Activated CD4-positive, alpha-beta memory T cell treated with anti-CD3 and anti-CD28 coated beads, Interleukin-2, amount 10 ng/mL, durations not matched to agents 7 days and 5 days (primary cell): ENCODE measurements at regions not wholly inside any gene's neighbourhood (a gene's known extent, or its start where the extent isn't known, plus 50 kb on each side); places are given as distances from the start of the nearest gene placed in this dataset.

Experiments used
- CTCF ChIA-PET: fragments of 350-600 bp; sonication (Branson Sonifier 250); formaldehyde crosslinking; loops from one replicate; lab custom pipeline; 2021; ENCODE audit warnings: antibody characterized with exemption, inconsistent platforms; lab: Charles Lee
- POLR2A ChIA-PET: fragments of 350-600 bp; sonication (Branson Sonifier 250); formaldehyde crosslinking; loops from one replicate; lab custom pipeline; 2021; ENCODE audit warnings: antibody characterized with exemption; lab: Charles Lee
- DNase-seq: peaks from one replicate; pipeline ENCODE4 v3.0.0-alpha.2; 2020
- H3K27ac Mint-ChIP-seq: one replicate; pipeline ENCODE4 v1.8.0; 2021; ENCODE audit warnings: mild to moderate bottlenecking, mixed read lengths
- H3K27me3 Mint-ChIP-seq: one replicate; pipeline ENCODE4 v1.8.0; 2021; ENCODE audit warnings: mixed read lengths
- H3K36me3 Mint-ChIP-seq: one replicate; pipeline ENCODE4 v1.8.0; 2021; ENCODE audit warnings: low read depth, mixed read lengths
- H3K4me1 Mint-ChIP-seq: one replicate; pipeline ENCODE4 v1.8.0; 2021; ENCODE audit warnings: mixed read lengths
- H3K4me3 Mint-ChIP-seq: one replicate; pipeline ENCODE4 v1.8.0; 2021; ENCODE audit warnings: mild to moderate bottlenecking, mixed read lengths
- H3K9me3 Mint-ChIP-seq: one replicate; pipeline ENCODE4 v1.8.0; 2021; ENCODE audit warnings: mixed read lengths

DNA sequence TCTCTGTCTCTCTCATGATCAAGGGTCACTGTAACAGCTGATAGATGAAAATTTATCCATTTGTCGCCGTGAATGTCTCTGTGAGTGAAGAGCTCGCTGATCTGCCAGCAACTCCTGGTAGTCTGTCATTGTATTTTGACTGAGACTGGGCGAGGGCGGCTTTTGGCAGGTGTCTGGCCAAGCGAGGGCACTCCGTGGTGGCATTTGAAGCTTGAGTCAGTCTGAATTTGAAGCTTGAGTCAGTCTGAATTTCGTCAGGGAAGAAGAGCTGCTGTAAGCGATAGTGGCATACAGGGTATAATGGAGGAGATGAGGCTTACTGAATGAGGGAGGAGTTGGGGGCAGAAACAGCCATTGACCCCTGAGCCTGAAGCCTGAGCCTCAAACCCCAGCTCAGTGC is 56.8 kb upstream of the FAM181A start:
- CTCF ChIA-PET: no interaction called here
- Mint-ChIP-seq H3K9me3 (no peaks in the 10 kb centered on the region), H3K27ac (no peak overlapping the region), H3K36me3 (no peaks in the 10 kb centered on the region), H3K4me1 (no peaks in the 10 kb centered on the region), H3K27me3 (peaks cover 29% of the 10 kb centered on the region), H3K4me3 (no peak overlapping the region)
- POLR2A ChIA-PET: no interaction called here
- no peak for DNase-seq

DNA sequence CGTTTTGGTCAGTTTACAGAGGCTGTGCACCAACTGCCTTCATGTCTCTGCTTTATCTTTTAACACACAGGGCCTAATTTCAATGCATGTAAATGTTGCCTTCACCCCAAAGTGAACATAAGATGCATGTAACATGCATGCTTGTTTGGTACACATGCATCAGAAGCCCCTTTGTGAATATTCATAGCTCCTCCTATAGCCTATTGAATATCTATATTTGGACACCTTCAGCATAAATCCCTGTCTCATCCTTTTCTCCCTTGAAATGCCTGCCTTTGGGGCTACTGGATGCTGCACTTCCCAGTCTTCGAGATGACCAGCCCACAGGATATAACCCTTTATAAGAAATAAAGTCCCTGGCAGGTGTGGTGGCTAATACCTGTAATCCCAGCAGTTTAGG is 57.7 kb upstream of the FAM181A start:
- CTCF ChIA-PET: interaction anchor here (1.3 kb wide), 1 partner anchor 70 kb away, joined by 3 read pairs; no protein-coding TSS in a partner anchor
- Mint-ChIP-seq H3K4me3 (no peak overlapping the region), H3K27me3 (peaks cover 29% of the 10 kb centered on the region), H3K36me3 (no peaks in the 10 kb centered on the region), H3K27ac (no peak overlapping the region), H3K4me1 (no peaks in the 10 kb centered on the region), H3K9me3 (no peaks in the 10 kb centered on the region)
- no peak for DNase-seq
- POLR2A ChIA-PET: no interaction called here

- Mint-ChIP-seq H3K4me1 (no peaks in the 10 kb centered on the region), H3K4me3 (no peak overlapping the region), H3K36me3 (no peaks in the 10 kb centered on the region), H3K9me3 (no peaks in the 10 kb centered on the region), H3K27me3 (peaks cover 29% of the 10 kb centered on the region), H3K27ac (no peak overlapping the region)
- no peak for DNase-seq
- POLR2A ChIA-PET: no interaction called here
- CTCF ChIA-PET: interaction anchor here (0.5 kb wide), 1 partner anchor 1795 kb away, joined by 4 read pairs; no protein-coding TSS in a partner anchor
These were observed 59.0 kb upstream of the FAM181A start for GRCh38 chr14:93868165-93868564.

DNA sequence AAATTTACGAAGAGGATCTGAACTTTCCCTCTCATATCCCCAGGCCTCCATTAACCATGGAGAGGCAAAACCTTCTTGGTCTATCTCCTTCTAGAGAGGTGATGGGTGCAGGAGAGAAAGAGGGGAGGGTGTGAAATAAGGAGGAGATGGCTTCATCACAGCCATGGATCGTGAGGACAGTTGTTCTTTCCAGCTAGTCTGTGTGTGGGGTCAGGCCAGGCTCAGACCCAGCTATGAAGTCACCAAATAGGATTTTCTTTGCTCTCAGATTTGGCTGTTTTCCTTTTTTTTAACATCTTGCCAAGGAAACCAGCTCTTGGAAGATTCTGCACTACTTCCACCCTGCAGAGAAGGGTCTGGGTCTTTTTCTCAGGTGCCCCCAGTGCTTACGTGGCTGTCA is 64.9 kb upstream of the FAM181A start:
- Mint-ChIP-seq H3K4me1 (no peaks in the 10 kb centered on the region), H3K27ac (no peak overlapping the region), H3K27me3 (peaks cover 19% of the 10 kb centered on the region), H3K36me3 (no peaks in the 10 kb centered on the region), H3K4me3 (no peak overlapping the region), H3K9me3 (no peaks in the 10 kb centered on the region)
- no peak for DNase-seq
- CTCF ChIA-PET: no interaction called here
- POLR2A ChIA-PET: no interaction called here

DNA sequence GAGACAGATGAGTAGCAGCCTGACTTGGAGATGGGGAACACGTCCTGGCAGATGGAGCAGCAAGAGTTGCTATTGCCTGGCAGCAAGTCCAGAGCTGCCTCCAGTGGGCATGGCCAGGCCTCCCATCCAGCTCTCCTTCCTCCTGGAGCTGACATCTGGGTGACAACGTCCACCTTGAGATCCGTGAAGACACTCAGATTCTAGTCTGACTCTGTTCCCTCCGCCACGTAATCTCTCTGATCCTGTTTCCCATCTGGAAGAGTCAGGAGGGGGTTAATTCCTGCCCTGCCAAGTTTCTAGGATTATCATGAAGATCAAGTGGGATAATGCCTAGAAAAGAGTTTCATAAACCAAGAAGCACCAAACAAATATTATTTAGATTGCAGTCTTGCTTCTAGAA is 65.3 kb upstream of the FAM181A start:
- Mint-ChIP-seq H3K4me1 (no peaks in the 10 kb centered on the region), H3K27ac (no peak overlapping the region), H3K4me3 (no peak overlapping the region), H3K27me3 (peaks cover 18% of the 10 kb centered on the region), H3K9me3 (no peaks in the 10 kb centered on the region), H3K36me3 (no peaks in the 10 kb centered on the region)
- ChIA-PET POLR2A (no interaction called here), CTCF (no interaction called here)
- no peak for DNase-seq

DNA sequence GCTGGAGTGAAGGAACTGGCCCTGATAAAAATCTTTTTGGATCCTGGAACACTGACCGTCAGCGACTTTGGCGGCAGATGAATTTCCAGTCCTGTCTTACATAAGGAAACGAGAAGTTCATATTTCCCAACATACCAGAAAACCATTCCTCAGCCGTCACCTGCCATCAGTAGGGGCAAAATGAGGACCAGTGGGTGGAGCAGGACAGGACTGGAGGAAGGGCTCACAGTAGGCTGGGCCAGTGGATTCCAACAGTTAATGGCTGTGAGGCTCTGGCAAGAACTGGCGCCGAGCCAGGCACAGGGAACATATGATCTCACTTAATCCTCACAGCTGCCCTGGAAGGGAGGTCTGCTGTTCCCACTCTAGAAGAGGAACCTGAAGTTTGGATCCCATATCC is 67.2 kb upstream of the FAM181A start:
- Mint-ChIP-seq H3K4me1 (no peaks in the 10 kb centered on the region), H3K4me3 (no peak overlapping the region), H3K9me3 (no peaks in the 10 kb centered on the region), H3K27ac (no peak overlapping the region), H3K27me3 (peaks cover 14% of the 10 kb centered on the region), H3K36me3 (no peaks in the 10 kb centered on the region)
- ChIA-PET CTCF (no interaction called here), POLR2A (interaction anchor here (1.1 kb wide), 1 partner anchor 14 kb away, joined by 3 read pairs; no protein-coding TSS in a partner anchor)
- DNase-seq: no peak

DNA sequence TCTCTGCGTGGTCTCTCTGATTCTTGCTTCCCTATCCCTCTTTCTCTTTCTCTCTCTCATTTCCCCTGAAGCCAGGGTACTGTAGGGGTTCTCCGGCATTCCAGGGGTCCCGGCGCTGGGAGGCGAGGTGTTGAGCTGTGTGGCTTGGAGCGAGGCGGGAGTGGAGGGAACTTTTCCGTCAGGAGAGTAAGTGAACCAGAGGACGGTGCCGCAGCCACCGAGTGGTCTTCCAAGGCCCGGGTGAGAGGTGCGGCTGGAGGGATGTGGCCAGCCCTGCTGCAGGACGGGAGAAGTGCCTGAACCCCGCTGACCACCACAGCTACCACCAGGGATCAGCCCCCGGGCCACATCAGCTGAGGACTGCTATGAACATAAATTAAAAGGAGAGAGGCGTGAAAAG is 68.2 kb upstream of the FAM181A start:
- H3K4me1 Mint-ChIP-seq: no peaks in the 10 kb centered on the region
- ChIA-PET CTCF (no interaction called here), POLR2A (no interaction called here)
- no peaks in the 10 kb centered on the region for H3K9me3 Mint-ChIP-seq
- H3K27ac Mint-ChIP-seq: no peak overlapping the region
- H3K36me3 Mint-ChIP-seq: no peaks in the 10 kb centered on the region
- no peak for DNase-seq
- no peak overlapping the region for H3K4me3 Mint-ChIP-seq
- H3K27me3 Mint-ChIP-seq: peaks cover 16% of the 10 kb centered on the region

DNA sequence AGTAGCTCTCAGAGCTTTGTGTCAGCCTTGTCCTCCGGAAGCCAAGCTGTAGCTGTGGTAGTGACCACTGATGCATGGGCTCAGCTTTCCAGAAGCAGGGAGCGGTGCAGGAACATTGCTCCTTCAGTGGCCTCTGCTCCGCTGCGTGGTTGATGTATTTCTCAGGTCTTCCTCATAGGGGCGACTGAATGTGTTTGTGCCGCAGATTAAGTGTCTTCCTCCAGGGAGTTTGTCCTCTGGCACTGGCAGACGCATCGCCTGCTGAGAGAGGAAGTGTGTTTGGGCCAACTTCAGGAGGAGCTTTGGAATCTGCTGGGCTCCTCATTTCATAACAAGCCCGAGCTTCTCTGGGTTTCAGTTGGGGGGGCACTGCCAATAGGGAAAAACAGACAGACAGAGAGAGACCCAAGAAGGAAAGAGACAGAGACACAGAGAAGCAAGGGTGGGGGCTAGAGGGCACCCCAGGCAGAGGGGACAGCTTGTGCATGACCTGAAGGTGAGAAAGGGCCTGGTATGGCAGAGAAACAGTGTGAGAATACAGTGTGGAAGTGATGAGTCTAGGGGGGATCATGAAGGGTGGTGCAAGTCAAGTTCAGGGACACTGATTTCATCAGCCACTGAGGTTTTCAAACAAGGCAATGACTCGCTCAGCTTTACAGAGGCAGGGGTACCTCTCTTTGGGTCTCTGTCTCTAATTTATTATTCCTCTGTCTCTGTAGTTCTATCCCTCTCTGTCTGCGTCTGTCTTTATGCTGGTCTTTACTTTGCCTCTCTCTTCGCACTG is 69.4 kb upstream of the PRIMA1 start:
- no peaks in the 10 kb centered on the region for H3K9me3 Mint-ChIP-seq
- H3K36me3 Mint-ChIP-seq: no peaks in the 10 kb centered on the region
- ChIA-PET POLR2A (no interaction called here), CTCF (no interaction called here)
- H3K27me3 Mint-ChIP-seq: peaks cover 16% of the 10 kb centered on the region
- no peak overlapping the region for H3K27ac Mint-ChIP-seq
- H3K4me1 Mint-ChIP-seq: no peaks in the 10 kb centered on the region
- DNase-seq: no peak
- H3K4me3 Mint-ChIP-seq: no peak overlapping the region

DNA sequence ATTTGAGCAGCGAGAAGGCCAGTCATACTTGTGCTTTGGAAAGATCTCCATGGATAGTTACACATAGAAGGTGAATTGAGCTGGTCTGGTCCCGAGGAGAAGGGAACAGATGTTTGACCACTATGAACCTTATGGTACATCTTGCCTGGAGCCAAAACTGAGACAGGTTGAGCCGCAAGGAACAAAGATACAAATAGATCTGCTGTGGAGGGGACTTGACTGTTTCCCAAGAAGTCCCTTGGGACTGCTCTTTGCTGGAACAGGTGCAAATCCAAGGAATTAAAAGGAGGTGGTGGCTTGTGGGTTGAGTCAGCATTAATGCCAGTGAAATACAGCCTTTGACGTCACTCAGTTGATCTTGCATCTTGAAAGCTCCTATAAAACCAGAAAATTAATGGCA is 68.8 kb upstream of the PRIMA1 start:
- DNase-seq: no peak
- no peaks in the 10 kb centered on the region for H3K9me3 Mint-ChIP-seq
- ChIA-PET CTCF (no interaction called here), POLR2A (no interaction called here)
- H3K27ac Mint-ChIP-seq: no peak overlapping the region
- H3K27me3 Mint-ChIP-seq: peaks cover 20% of the 10 kb centered on the region
- no peaks in the 10 kb centered on the region for H3K36me3 Mint-ChIP-seq
- H3K4me1 Mint-ChIP-seq: no peaks in the 10 kb centered on the region
- no peak overlapping the region for H3K4me3 Mint-ChIP-seq

DNA sequence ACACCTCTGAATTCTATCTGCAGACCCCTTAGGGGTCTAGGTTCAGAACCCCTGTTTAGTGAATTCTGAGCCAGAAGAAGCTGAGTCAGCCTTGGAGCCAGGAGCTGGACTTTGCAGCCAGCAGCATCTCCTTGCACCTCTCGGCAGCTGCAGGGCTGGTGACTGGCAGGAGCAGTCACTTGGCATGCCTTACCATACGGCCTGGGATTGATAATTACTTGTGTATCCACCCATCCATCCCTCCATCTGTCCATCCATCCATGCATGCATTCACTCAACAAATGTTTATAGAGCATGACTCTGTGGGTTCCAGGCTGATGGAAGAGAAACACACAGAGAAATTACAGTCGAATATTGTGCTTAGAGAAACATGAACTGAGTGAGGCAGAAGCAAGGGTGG is 67.5 kb upstream of the PRIMA1 start:
- H3K27ac Mint-ChIP-seq: no peak overlapping the region
- H3K9me3 Mint-ChIP-seq: no peaks in the 10 kb centered on the region
- POLR2A ChIA-PET: no interaction called here
- H3K36me3 Mint-ChIP-seq: no peaks in the 10 kb centered on the region
- CTCF ChIA-PET: no interaction called here
- H3K27me3 Mint-ChIP-seq: peaks cover 23% of the 10 kb centered on the region
- no peak for DNase-seq
- no peak overlapping the region for H3K4me3 Mint-ChIP-seq
- H3K4me1 Mint-ChIP-seq: no peaks in the 10 kb centered on the region

DNA sequence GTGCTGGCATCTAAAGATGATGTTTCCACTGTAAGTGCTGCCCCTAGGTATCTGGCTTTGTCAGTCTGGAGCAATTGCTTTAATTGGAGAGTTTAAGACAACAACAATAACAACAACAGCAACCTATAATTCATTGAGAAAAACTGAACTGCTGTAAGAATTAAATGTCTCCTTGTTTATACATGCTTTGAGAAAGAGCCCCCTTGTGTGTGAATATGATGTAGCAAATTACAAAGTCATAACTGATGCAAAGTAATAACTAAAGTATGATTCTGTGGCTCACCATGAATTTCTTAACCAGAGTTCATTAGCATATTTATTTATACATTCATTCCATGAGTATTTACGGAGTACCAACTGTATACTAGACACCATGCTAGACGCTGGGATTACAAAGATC is 59.2 kb upstream of the PRIMA1 start:
- POLR2A ChIA-PET: no interaction called here
- no peak for DNase-seq
- Mint-ChIP-seq H3K9me3 (no peaks in the 10 kb centered on the region), H3K27me3 (peaks cover 45% of the 10 kb centered on the region), H3K36me3 (no peaks in the 10 kb centered on the region), H3K4me1 (no peaks in the 10 kb centered on the region), H3K4me3 (no peak overlapping the region), H3K27ac (no peak overlapping the region)
- CTCF ChIA-PET: no interaction called here

DNA sequence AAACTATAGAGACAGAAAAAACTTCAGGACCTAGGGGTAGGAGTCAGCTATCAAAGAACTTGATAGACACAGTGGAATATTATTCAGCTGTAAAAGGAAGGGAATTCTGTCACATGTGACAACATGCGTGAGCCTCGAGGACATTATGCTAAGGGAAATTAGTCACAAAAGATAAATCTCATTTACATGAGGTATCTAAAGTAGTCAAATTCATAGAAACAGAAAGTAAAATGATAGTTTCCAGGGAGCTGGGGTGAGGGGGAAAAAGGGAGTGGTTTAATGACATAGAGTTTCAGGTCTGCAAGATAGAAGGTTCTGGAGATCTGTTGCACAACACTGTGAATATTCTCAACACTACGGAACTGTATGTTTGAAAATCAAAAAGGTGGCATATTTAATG is 50.0 kb upstream of the PRIMA1 start:
- ChIA-PET CTCF (no interaction called here), POLR2A (no interaction called here)
- Mint-ChIP-seq H3K9me3 (peaks cover 4% of the 10 kb centered on the region), H3K4me3 (no peak overlapping the region), H3K27ac (no peak overlapping the region), H3K36me3 (no peaks in the 10 kb centered on the region), H3K27me3 (peaks cover 18% of the 10 kb centered on the region), H3K4me1 (peaks cover 4% of the 10 kb centered on the region)
- DNase-seq: no peak
